Ramos (cell line): ENCODE measurements at regions not wholly inside any gene's neighbourhood (a gene's known extent, or its start where the extent isn't known, plus 50 kb on each side); places are given as distances from the start of the nearest gene placed in this dataset.

ENCODE experiments used
- in situ Hi-C: fragments of 300-500 bp; cut with MboI; formaldehyde crosslinking; loops from one replicate; pipeline ENCODE4 v1.14.3; 2022; ENCODE audit warnings: low sequenced_read_pairs; ENCODE audit not compliant: unreplicated experiment

GRCh38 chr1:221910222-221910621, 168.3 kb upstream of the DUSP10 start:
- in situ Hi-C loops = no loop called here

- in situ Hi-C loops = no loop called here
Observed at GRCh38 chr1:221908573-221908972, 166.7 kb upstream of the DUSP10 start.

GRCh38 chr1:221907166-221907932, 165.5 kb upstream of the DUSP10 start:
- in situ Hi-C loops = no loop called here

- in situ Hi-C loops = no loop called here
Observed at GRCh38 chr1:221905802-221906201, 163.9 kb upstream of the DUSP10 start.

- in situ Hi-C loops = no loop called here
Observed at GRCh38 chr1:221904319-221904718, 162.4 kb upstream of the DUSP10 start.

- in situ Hi-C loops = no loop called here
Observed at GRCh38 chr1:221903594-221903993, 161.7 kb upstream of the DUSP10 start.

- in situ Hi-C loops = no loop called here
Observed at GRCh38 chr1:221902961-221903360, 161.1 kb upstream of the DUSP10 start.

- in situ Hi-C loops = no loop called here
Observed at GRCh38 chr1:221900678-221901077, 158.8 kb upstream of the DUSP10 start.

GRCh38 chr1:221897321-221897721, 155.4 kb upstream of the DUSP10 start:
- in situ Hi-C loops = no loop called here

GRCh38 chr1:221892301-221892830, 150.5 kb upstream of the DUSP10 start:
- in situ Hi-C loops = no loop called here

GRCh38 chr1:221891708-221892107, 149.8 kb upstream of the DUSP10 start:
- in situ Hi-C loops = no loop called here

- in situ Hi-C loops = no loop called here
Observed at GRCh38 chr1:221888801-221889200, 146.9 kb upstream of the DUSP10 start.

GRCh38 chr1:221888218-221888617, 146.3 kb upstream of the DUSP10 start:
- in situ Hi-C loops = no loop called here

GRCh38 chr1:221887758-221888157, 145.9 kb upstream of the DUSP10 start:
- in situ Hi-C loops = no loop called here

GRCh38 chr1:221887415-221887746, 145.5 kb upstream of the DUSP10 start:
- in situ Hi-C loops = no loop called here

- in situ Hi-C loops = no loop called here
Observed at GRCh38 chr1:221886743-221887414, 145.0 kb upstream of the DUSP10 start.

- in situ Hi-C loops = no loop called here
Observed at GRCh38 chr1:221886311-221886710, 144.4 kb upstream of the DUSP10 start.

- in situ Hi-C loops = no loop called here
Observed at GRCh38 chr1:221884821-221885220, 142.9 kb upstream of the DUSP10 start.

GRCh38 chr1:221881805-221882581, 140.1 kb upstream of the DUSP10 start:
- in situ Hi-C loops = no loop called here

GRCh38 chr1:221880182-221880581, 138.3 kb upstream of the DUSP10 start:
- in situ Hi-C loops = no loop called here

GRCh38 chr1:221878134-221878533, 136.2 kb upstream of the DUSP10 start:
- in situ Hi-C loops = no loop called here
